ENCODE measurements at regions not wholly inside any gene's neighbourhood (a gene's known extent, or its start where the extent isn't known, plus 50 kb on each side); places are given as distances from the start of the nearest gene placed in this dataset.

GRCh38 chr3:74039105-74039504 lies 414.4 kb upstream of the PDZRN3 start:
- no peak overlapping the region for H3K27ac ChIP-seq
- H3K27me3 ChIP-seq, result no peaks in the 10 kb centered on the region
- no peaks in the 10 kb centered on the region for H3K4me1 ChIP-seq
- H3K4me3 ChIP-seq, result no peak overlapping the region
- no peaks in the 10 kb centered on the region for H3K9me3 ChIP-seq
- intact Hi-C loops (cut with DNase I), result no loop called here
- no peaks in the 10 kb centered on the region for H3K36me3 ChIP-seq
- DNase-seq (ENCODE audit: extremely low spot score in 2 of 2), result no peak
- TF ChIP-seq POLR2A (IDR thresholded peaks at IDR 0.05), result no peak
- TF ChIP-seq POLR2AphosphoS5 (IDR thresholded peaks at IDR 0.05; ENCODE audit: insufficient read depth in 1 of 2, low read depth in 1 of 2), result no peak
- TF ChIP-seq CTCF (IDR thresholded peaks at IDR 0.05), result no peak

DNA sequence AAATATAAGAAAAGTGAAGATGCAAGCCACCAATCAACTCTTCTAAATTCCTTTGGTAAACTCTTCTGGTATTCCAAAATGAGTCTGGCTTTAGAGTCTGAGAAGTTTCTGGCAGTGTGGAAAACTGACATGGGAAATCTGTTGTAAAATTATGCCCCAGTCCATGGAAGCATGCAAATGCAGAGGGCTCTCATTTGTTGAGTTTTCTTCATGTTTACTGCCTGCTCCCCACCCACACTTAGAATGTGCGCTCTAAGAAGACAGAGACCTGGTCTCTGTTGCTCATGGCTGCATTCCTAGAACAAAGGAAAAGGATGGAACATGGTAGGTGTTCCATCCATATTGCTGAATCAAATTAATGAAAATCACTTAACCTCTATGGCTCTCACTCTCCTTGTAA lies 411.8 kb upstream of the PDZRN3 start:
- no peaks in the 10 kb centered on the region for H3K27me3 ChIP-seq
- intact Hi-C loops (cut with DNase I), result no loop called here
- no peaks in the 10 kb centered on the region for H3K9me3 ChIP-seq
- H3K27ac ChIP-seq, result no peak overlapping the region
- DNase-seq (ENCODE audit: extremely low spot score in 2 of 2), result no peak
- H3K4me3 ChIP-seq, result no peak overlapping the region
- no peaks in the 10 kb centered on the region for H3K4me1 ChIP-seq
- TF ChIP-seq POLR2A (IDR thresholded peaks at IDR 0.05) (no peak), CTCF (IDR thresholded peaks at IDR 0.05) (no peak), POLR2AphosphoS5 (IDR thresholded peaks at IDR 0.05; ENCODE audit: insufficient read depth in 1 of 2, low read depth in 1 of 2) (no peak)
- no peaks in the 10 kb centered on the region for H3K36me3 ChIP-seq

DNA sequence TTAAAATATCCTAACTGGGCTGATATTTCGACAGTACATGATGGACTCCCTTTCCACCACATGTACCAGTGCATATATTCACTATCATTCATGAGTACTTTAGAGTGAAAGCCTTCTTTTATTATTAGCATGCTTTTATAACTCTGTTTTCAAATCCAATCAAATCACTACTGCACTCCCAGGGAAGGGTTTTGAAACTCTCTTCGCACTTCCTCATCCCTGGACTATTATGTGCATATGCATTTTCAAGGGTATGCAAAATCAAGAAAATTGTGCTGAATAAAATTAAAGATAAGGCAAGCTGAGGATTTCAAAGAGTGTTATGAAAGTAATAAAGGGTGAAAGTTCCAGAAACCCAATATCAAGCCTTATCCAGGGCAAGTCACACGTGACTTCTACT lies 411.4 kb upstream of the PDZRN3 start:
- TF ChIP-seq CTCF (IDR thresholded peaks at IDR 0.05), result no peak
- TF ChIP-seq POLR2A (IDR thresholded peaks at IDR 0.05), result no peak
- no peak for TF ChIP-seq POLR2AphosphoS5 (IDR thresholded peaks at IDR 0.05; ENCODE audit: insufficient read depth in 1 of 2, low read depth in 1 of 2)
- no peaks in the 10 kb centered on the region for H3K9me3 ChIP-seq
- H3K27me3 ChIP-seq, result no peaks in the 10 kb centered on the region
- DNase-seq (ENCODE audit: extremely low spot score in 2 of 2), result no peak
- no peak overlapping the region for H3K27ac ChIP-seq
- intact Hi-C loops (cut with DNase I), result no loop called here
- H3K36me3 ChIP-seq, result no peaks in the 10 kb centered on the region
- H3K4me3 ChIP-seq, result no peak overlapping the region
- no peaks in the 10 kb centered on the region for H3K4me1 ChIP-seq

DNA sequence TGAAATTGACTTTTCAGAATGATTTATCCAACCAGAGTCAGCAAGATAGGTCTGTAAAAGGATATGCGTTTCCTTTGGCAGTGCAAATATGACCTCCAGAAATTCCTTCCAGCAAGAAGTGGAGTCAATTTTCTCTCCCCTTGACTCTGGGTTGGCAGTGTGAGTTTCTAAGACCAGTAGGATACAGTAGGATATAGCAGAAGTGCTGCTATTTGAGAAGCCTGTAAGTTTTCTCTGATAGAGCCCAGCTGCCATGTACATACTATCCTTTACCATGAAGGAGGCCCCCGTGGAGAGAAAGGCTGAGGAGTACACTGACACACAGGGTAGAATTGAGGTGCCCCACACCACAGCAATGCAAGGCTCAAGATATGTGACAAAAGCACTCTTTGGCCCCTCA lies 409.1 kb upstream of the PDZRN3 start:
- intact Hi-C loops (cut with DNase I), result no loop called here
- DNase-seq (ENCODE audit: extremely low spot score in 2 of 2), result no peak
- H3K9me3 ChIP-seq, result no peaks in the 10 kb centered on the region
- TF ChIP-seq POLR2AphosphoS5 (IDR thresholded peaks at IDR 0.05; ENCODE audit: insufficient read depth in 1 of 2, low read depth in 1 of 2) (no peak), CTCF (IDR thresholded peaks at IDR 0.05) (no peak), POLR2A (IDR thresholded peaks at IDR 0.05) (no peak)
- no peaks in the 10 kb centered on the region for H3K36me3 ChIP-seq
- no peaks in the 10 kb centered on the region for H3K4me1 ChIP-seq
- no peaks in the 10 kb centered on the region for H3K27me3 ChIP-seq
- H3K27ac ChIP-seq, result no peak overlapping the region
- H3K4me3 ChIP-seq, result no peak overlapping the region

- intact Hi-C loops (cut with DNase I), result no loop called here
- H3K4me3 ChIP-seq, result no peak overlapping the region
- H3K9me3 ChIP-seq, result no peaks in the 10 kb centered on the region
- H3K36me3 ChIP-seq, result no peaks in the 10 kb centered on the region
- DNase-seq (ENCODE audit: extremely low spot score in 2 of 2), result no peak
- no peaks in the 10 kb centered on the region for H3K27me3 ChIP-seq
- TF ChIP-seq POLR2A (IDR thresholded peaks at IDR 0.05), result no peak
- TF ChIP-seq CTCF (IDR thresholded peaks at IDR 0.05), result no peak
- no peak for TF ChIP-seq POLR2AphosphoS5 (IDR thresholded peaks at IDR 0.05; ENCODE audit: insufficient read depth in 1 of 2, low read depth in 1 of 2)
- H3K4me1 ChIP-seq, result no peaks in the 10 kb centered on the region
- H3K27ac ChIP-seq, result no peak overlapping the region
Measured at GRCh38 chr3:74033381-74033780, 408.6 kb upstream of the PDZRN3 start.

Measured in vagina (tissue), 2 donors.